ENCODE measurements at regions not wholly inside any gene's neighbourhood (a gene's known extent, or its start where the extent isn't known, plus 50 kb on each side); places are given as distances from the start of the nearest gene placed in this dataset.

DNA sequence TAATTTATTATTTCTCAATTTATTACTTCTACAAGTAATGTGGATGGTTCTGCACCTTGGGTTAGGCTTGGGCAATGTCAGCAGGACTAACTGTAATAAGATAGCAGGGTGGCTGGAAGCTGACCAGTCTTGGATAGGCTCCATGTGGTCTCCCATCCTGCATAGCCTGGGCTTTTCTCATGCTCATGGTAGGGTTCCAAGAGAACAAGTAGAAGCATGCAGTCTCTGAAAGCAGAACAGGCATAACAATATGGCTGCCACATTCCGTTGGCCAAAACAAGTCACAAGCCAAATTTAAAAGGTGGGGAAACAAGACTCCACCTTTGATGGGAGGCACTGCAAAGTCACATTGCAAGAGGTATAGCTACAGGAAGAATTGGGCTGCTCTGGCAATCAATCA, 98.6 kb upstream of the MDFIC start:
- H3K79me2 ChIP-seq (ENCODE audit: insufficient read depth, low read length): no peaks in the 10 kb centered on the region
- H3K4me3 ChIP-seq (replicated peaks in 1 of 2; ENCODE audit: low read depth in 1 of 2, low read length in 2 of 2): no peak overlapping the region
- H2AFZ ChIP-seq (ENCODE audit: low read depth, low read length, poor library complexity, severe bottlenecking): no peak overlapping the region
- H3K9me2 ChIP-seq (ENCODE audit: insufficient read depth): no peaks in the 10 kb centered on the region
- DNase-seq (ENCODE audit: low read depth, low spot score) (no peak), ATAC-seq (no peak)
- no TSS peak for BruUV-seq (replicated peaks)
- H4K20me1 ChIP-seq (ENCODE audit: insufficient read depth): no peaks in the 10 kb centered on the region
- no peak overlapping the region for H3K4me2 ChIP-seq (ENCODE audit: low read length)
- no peaks in the 10 kb centered on the region for H3K27me3 ChIP-seq (ENCODE audit: insufficient read depth, low read length)
- TF ChIP-seq REST (IDR thresholded peaks at IDR 0.05; ENCODE audit: low read depth) (no peak), POLR2A (IDR thresholded peaks at IDR 0.05; ENCODE audit: borderline replicate concordance, extremely low read depth, insufficient read depth, insufficient read length) (no peak), EZH2 (IDR thresholded peaks at IDR 0.05) (no peak), SIN3A (IDR thresholded peaks at IDR 0.05; ENCODE audit: low read depth) (no peak), EZH2phosphoT487 (IDR thresholded peaks at IDR 0.05; ENCODE audit: borderline replicate concordance) (no peak), POLR2AphosphoS5 (IDR thresholded peaks at IDR 0.05; ENCODE audit: low read depth, low read length) (no peak), JUND (IDR thresholded peaks at IDR 0.05) (no peak), CBX3 (IDR thresholded peaks at IDR 0.05; ENCODE audit: low read depth) (no peak), SRF (IDR thresholded peaks at IDR 0.05; ENCODE audit: low read depth) (no peak), CEBPB (IDR thresholded peaks at IDR 0.05; ENCODE audit: low read depth) (no peak), ELF1 (IDR thresholded peaks at IDR 0.05; ENCODE audit: borderline replicate concordance, low read depth) (no peak), FOSL1 (IDR thresholded peaks at IDR 0.05; ENCODE audit: low read depth) (no peak), ZNF274 (IDR thresholded peaks at IDR 0.05; ENCODE audit: low read depth, low read length) (no peak), ATF3 (IDR thresholded peaks at IDR 0.05) (no peak), SP1 (IDR thresholded peaks at IDR 0.05; ENCODE audit: low read depth) (no peak), ZBTB33 (IDR thresholded peaks at IDR 0.05; ENCODE audit: extremely low read depth, insufficient replicate concordance, low read length) (no peak)
- TF ChIP-seq, protein P1, sequence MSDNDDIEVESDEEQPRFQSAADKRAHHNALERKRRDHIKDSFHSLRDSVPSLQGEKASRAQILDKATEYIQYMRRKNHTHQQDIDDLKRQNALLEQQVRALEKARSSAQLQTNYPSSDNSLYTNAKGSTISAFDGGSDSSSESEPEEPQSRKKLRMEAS (IDR thresholded peaks at IDR 0.05): no peak
- peaks cover 0 to 12% of the 10 kb centered on the region in 2 experiments; a peak in 1 of 4 replicates for H3K9me3 ChIP-seq (ENCODE audit: control insufficient read depth in 1 of 2, insufficient read depth in 1 of 2, low read depth in 1 of 2, low read length in 2 of 2)
- RAD21 ChIA-PET (ENCODE audit: low non-redundant PET in 1 of 2, low total read pairs in 2 of 2, uncharacterized antibody in 2 of 2, unreplicated experiment in 2 of 2): no interaction called here
- POLR2A ChIA-PET: no interaction called here
- H3K4me1 ChIP-seq (ENCODE audit: control insufficient read depth in 1 of 2, insufficient read depth in 2 of 2, low read length in 2 of 2): peaks cover 9 to 22% of the 10 kb centered on the region in 2 experiments
- CTCF ChIA-PET: no interaction called here
- intact Hi-C loops (cut with micrococcal nuclease): no loop called here
- no peak overlapping the region for H3K27ac ChIP-seq (ENCODE audit: low read depth, low read length)
- no peak overlapping the region for H3K9ac ChIP-seq (ENCODE audit: low read length)
- no peaks in the 10 kb centered on the region for H3K36me3 ChIP-seq (ENCODE audit: control insufficient read depth in 1 of 2, insufficient read depth in 2 of 2, low read length in 2 of 2)

Measured in HCT116 (cell line).